NCI-H82 (cell line): ENCODE measurements at regions not wholly inside any gene's neighbourhood (a gene's known extent, or its start where the extent isn't known, plus 50 kb on each side); places are given as distances from the start of the nearest gene placed in this dataset.

Experiments used
- DNase-seq: peaks from one replicate; lab custom pipeline; 2025; lab: John Stamatoyannopoulos, UW

DNA sequence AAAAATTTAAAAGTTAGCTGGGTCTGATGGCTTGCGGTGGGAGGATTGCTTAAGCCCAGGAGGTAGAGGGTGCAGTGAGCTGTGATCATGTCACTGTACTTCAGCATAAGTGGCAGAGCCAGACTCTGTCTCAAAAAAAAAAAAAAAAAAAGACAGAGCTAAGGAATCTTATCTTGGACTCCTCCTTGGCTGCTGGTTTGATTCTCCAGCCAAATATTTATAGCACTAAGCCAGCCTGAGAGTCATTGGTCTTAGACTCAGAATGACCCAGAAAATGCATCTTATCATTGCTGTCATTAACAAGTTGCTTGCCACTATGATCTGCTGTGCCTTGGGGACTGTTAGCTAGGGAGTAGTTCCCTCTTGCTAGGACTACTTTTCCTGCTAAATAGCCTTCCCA lies 164.7 kb downstream of the GNAT3 start:
- DNase-seq, result no peak

DNA sequence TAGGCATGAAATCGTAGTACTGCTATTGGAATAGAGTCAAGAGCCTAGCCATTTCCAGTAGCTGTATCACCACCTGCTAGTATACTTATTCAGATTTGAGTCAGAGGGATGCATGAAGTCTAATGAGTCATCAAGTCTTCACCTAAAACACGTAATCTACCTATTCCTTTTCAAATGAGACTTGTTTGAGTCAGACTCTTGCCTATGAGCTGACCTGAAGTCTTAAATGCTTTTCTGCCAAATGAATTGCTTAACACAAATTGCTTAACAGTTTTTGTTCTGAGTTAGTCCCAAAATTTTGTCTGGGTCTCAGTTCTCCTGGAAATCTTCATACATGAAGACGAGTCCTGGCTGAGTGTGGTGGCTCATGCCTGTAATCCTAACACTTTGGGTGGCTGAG lies 165.2 kb downstream of the GNAT3 start:
- no peak for DNase-seq

DNA sequence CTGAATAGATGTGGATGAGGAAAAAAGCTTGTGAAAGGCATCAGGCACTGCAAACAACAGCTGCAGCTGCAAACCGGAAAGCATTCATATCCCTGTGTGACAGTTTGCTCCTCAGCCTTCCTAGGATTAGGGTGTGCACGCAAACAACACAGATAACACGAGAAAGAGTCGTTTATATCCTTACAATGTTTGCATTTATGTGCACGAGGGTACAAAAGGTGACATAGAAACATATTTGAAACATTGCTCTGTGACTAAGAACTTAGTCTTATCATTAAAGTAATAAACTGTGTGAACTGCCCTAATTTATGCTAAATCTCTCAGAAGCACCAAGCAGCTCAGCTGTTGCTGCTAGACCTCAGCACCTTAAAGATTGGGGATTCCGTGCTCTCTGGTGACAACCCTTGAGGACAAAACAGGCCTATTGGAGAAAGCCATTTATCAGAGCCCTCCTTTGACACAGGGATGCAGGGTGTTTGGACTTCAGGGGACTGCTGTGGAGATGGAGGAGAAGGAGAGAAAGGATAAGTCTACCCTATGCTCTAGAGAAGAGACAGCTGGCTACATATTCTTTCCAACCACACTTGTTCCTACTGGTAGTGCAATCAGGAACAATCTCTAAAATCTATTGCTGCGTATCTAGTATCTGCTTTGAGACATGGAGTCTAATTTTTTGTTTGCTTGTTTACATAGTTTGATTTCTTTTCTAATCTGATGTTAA lies 176.2 kb downstream of the GNAT3 start:
- peak; percentile 56 for DNase-seq

DNA sequence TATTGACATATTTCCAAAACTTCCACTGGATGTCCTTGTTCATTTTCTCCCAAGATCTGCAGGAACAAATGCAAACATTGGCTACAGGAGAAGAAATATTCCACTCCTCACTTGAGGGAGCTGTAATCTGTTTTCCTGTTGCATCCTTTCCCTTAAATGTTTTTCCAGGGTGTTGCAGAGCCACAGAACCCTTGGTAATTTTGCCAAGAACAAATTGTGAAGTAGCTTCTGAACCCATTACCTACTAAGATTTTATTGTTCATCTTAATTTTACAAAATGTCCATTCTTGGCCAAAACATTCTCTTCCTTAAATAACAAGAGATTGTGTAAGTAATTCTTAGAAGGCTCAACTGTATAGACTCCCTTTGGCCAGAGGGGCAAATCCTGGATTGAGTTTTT lies 177.0 kb downstream of the GNAT3 start:
- DNase-seq, result no peak

- DNase-seq, result no peak
Observed at GRCh38 chr7:80334196-80334595, 177.7 kb downstream of the GNAT3 start.

GRCh38 chr7:80333040-80333439 lies 178.8 kb downstream of the GNAT3 start:
- no peak for DNase-seq

DNA sequence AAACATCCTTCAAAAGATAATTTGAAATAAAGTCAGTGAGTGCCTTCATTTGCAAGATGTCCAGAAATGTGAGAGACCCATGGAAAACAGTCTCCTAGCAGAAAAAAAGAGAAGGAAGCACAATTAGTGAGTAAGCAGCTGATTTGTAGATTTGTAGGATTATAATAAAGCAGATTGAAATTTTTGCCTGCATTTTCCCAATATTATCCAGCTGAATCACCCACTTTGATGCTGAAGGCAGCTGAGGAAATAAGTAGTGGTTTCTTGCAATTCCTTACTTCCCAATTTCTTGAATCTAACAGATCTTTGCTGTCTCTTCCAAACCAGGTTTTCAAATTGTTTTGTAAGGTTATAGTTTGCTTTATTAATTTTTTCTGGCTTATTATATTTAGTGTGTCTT lies 181.4 kb downstream of the GNAT3 start:
- no peak for DNase-seq

GRCh38 chr7:80324032-80324431 lies 187.8 kb downstream of the GNAT3 start:
- no peak for DNase-seq

DNA sequence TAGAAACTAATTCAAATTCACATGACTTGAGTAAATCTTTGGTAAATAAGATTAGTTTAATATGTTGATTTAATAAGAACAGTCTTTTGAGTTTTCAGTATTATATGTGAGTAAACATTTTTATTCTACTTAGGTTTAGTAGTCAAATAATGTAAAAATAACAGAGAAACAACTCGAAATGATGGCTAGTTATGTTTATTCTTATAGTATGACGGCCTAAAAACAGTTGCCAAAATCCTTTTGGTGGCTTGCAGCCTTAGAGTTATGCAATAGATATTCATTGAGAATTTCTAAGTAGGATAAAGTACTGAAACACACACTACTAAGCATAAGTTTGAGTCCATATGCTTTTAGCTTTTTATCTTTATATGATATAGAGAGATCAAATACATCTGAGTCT lies 184.8 kb downstream of the GNAI1 start:
- no peak for DNase-seq

- DNase-seq, result no peak
Observed at GRCh38 chr7:80318081-80318480, 183.4 kb downstream of the GNAI1 start.

DNA sequence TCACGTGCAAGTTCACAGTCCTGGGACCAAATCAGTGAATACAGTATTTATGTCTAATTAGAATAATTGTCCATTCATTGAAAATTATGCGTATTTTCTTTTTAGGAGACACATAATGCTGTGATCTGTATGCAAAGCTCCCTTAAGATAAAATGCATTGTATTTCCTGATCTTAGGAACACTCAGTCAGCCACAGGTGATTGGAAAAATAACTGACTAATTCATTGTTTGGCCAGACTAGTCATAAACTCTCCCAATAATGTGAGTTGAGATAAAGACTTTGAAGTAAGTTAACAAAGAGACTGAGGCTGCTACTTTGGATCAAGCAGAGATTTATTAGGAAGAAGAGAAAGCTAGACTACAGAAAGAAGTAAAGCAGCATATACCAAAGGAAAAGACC lies 182.2 kb downstream of the GNAI1 start:
- no peak for DNase-seq

DNA sequence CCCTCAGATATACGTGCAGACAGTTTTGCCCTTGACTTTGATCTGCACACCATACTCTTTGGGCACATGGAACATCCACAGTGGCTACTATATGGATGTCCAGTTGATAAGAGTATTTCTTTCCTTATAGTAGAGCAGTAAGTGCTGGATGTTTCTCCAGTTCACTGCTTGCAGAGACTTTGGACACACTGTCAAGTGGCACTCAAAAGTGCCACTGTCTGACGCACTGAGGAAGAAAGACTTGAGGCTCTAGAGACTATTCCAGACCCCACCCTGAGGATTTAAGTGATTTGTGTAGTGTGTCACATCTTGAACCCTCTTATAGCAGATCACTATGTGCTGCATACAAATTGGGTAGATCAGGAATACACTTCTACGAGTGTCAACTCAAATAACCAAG lies 179.1 kb downstream of the GNAI1 start:
- DNase-seq, result no peak

- no peak for DNase-seq
Observed at GRCh38 chr7:80313067-80313626, 178.5 kb downstream of the GNAI1 start.

DNA sequence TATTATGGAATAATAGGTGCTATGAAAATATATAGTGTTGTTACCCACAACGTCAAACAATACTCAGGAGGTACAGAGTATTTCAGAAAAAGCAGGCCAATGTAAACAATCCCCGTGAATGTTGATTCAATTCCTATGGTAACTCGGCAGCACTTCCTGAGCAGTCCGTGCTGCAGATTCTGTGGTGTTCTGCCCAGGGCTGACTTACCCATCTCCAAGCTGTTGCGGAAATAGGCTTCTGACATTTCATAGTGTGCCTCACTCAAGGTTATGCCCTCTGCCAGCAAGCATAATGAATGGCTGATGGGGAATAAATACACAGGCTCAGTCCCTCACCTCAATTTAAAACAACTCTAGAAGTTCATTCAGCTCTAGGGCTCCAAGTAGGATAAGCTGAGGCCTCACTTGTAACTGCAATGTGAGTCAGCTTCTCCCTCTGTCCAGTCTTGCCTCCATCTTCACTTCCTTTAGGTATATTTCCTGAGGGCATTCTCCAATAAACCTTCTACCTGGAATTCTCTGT lies 177.6 kb downstream of the GNAI1 start:
- DNase-seq, result no peak

- DNase-seq, result no peak
Observed at GRCh38 chr7:80311313-80311712, 176.7 kb downstream of the GNAI1 start.

- DNase-seq, result no peak
Observed at GRCh38 chr7:80309971-80310549, 175.4 kb downstream of the GNAI1 start.

GRCh38 chr7:80309377-80309776 lies 174.7 kb downstream of the GNAI1 start:
- DNase-seq, result no peak

- no peak for DNase-seq
Observed at GRCh38 chr7:80307227-80307856, 172.7 kb downstream of the GNAI1 start.

GRCh38 chr7:80303315-80303714 lies 168.7 kb downstream of the GNAI1 start:
- DNase-seq, result no peak

- DNase-seq, result no peak
Observed at GRCh38 chr7:80302636-80303035, 168.0 kb downstream of the GNAI1 start.

DNA sequence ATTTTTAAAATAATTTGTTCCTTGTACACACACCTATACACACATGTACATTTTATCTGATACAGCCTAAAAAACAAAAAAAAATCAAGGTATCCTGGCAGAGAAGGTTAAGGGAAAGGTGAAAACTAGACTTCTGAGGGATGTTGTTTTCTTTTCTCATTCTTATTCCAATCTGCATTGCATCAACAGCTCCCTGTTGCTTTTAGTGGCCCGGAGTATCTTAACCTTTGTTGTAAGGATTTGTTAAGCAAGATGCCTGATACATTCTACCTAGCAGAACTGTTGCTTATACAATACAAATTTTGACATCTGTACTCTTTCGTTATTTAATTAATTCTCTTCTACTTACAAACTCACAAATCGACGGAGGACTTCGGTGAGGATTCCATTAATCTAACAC lies 167.4 kb downstream of the GNAI1 start:
- DNase-seq, result no peak

DNA sequence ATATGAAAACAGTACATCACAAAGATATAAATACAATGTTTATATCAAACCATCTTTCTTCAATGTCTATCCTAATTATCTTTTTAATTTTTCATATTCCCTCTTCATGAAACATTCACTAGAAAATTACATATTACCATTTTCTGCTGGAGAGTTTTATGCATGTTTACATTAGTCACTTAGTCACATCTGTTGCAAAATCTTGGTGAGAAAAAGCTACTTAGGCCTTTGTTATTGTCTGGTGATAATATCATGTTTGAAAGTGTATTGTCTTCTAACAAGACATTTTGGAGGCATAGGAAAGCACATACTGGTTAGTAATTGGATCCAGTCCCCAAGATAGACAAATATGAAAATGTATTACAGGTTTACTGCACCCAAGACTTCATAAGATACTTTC lies 163.6 kb downstream of the GNAI1 start:
- DNase-seq, result no peak

- no peak for DNase-seq
Observed at GRCh38 chr7:80294346-80294745, 159.7 kb downstream of the GNAI1 start.
